ENCODE measurements at regions not wholly inside any gene's neighbourhood (a gene's known extent, or its start where the extent isn't known, plus 50 kb on each side); places are given as distances from the start of the nearest gene placed in this dataset.
"Not testable (repeated sequence)": the region's sequence is repeated elsewhere in the genome, so short reads cannot be mapped to it uniquely, and the experiment has no call there.

GRCh38 chr12:102642199-102642598 lies 161.8 kb upstream of the IGF1 start:
- no peak overlapping the region for H3K27ac ChIP-seq (ENCODE audit: low read depth, low read length)
- no peaks in the 10 kb centered on the region for H3K4me1 ChIP-seq (ENCODE audit: control insufficient read depth in 3 of 3, insufficient read depth in 3 of 3, low read length in 3 of 3)
- H3K36me3 ChIP-seq (ENCODE audit: control insufficient read depth in 3 of 3, insufficient read depth in 3 of 3, low read length in 3 of 3) = no peaks in the 10 kb centered on the region
- no peak overlapping the region for H3K9ac ChIP-seq (ENCODE audit: low read depth in 1 of 3, low read length in 3 of 3)
- H3K9me3 ChIP-seq (ENCODE audit: control insufficient read depth in 3 of 3, low read length in 3 of 3) = peaks cover 0 to 5% (median 2%) of the 10 kb centered on the region in 3 donors
- H3K27me3 ChIP-seq (ENCODE audit: control insufficient read depth in 3 of 3, insufficient read depth in 3 of 3, low read length in 3 of 3) = no peaks in the 10 kb centered on the region
- no peak overlapping the region for H3K4me3 ChIP-seq (ENCODE audit: low read length in 3 of 3)

- H3K4me1 ChIP-seq (ENCODE audit: control insufficient read depth in 3 of 3, insufficient read depth in 3 of 3, low read length in 3 of 3); H3K9ac ChIP-seq (ENCODE audit: low read depth in 1 of 3, low read length in 3 of 3); H3K4me3 ChIP-seq (ENCODE audit: low read length in 3 of 3); H3K27ac ChIP-seq (ENCODE audit: low read depth, low read length); H3K27me3 ChIP-seq (ENCODE audit: control insufficient read depth in 3 of 3, insufficient read depth in 3 of 3, low read length in 3 of 3); H3K9me3 ChIP-seq (ENCODE audit: control insufficient read depth in 3 of 3, low read length in 3 of 3); H3K36me3 ChIP-seq (ENCODE audit: control insufficient read depth in 3 of 3, insufficient read depth in 3 of 3, low read length in 3 of 3): not testable (repeated sequence)
Measured at GRCh38 chr12:102640658-102641057, 160.3 kb upstream of the IGF1 start.

- Histone ChIP-seq H3K4me1 (ENCODE audit: control insufficient read depth in 3 of 3, insufficient read depth in 3 of 3, low read length in 3 of 3) (no peaks in the 10 kb centered on the region), H3K9ac (ENCODE audit: low read depth in 1 of 3, low read length in 3 of 3) (no peak overlapping the region), H3K4me3 (ENCODE audit: low read length in 3 of 3) (no peak overlapping the region), H3K27ac (ENCODE audit: low read depth, low read length) (no peak overlapping the region), H3K36me3 (ENCODE audit: control insufficient read depth in 3 of 3, insufficient read depth in 3 of 3, low read length in 3 of 3) (no peaks in the 10 kb centered on the region), H3K27me3 (ENCODE audit: control insufficient read depth in 3 of 3, insufficient read depth in 3 of 3, low read length in 3 of 3) (no peaks in the 10 kb centered on the region), H3K9me3 (ENCODE audit: control insufficient read depth in 3 of 3, low read length in 3 of 3) (peaks cover 0 to 5% (median 2%) of the 10 kb centered on the region in 3 donors)
Measured at GRCh38 chr12:102638777-102639176, 158.4 kb upstream of the IGF1 start.

GRCh38 chr12:102633981-102634605 lies 153.7 kb upstream of the IGF1 start:
- H3K4me3 ChIP-seq (ENCODE audit: low read length in 3 of 3) = no peak overlapping the region
- no peaks in the 10 kb centered on the region for H3K9me3 ChIP-seq (ENCODE audit: control insufficient read depth in 3 of 3, low read length in 3 of 3)
- no peaks in the 10 kb centered on the region for H3K4me1 ChIP-seq (ENCODE audit: control insufficient read depth in 3 of 3, insufficient read depth in 3 of 3, low read length in 3 of 3)
- H3K9ac ChIP-seq (ENCODE audit: low read depth in 1 of 3, low read length in 3 of 3) = no peak overlapping the region
- H3K27me3 ChIP-seq (ENCODE audit: control insufficient read depth in 3 of 3, insufficient read depth in 3 of 3, low read length in 3 of 3) = no peaks in the 10 kb centered on the region
- H3K36me3 ChIP-seq (ENCODE audit: control insufficient read depth in 3 of 3, insufficient read depth in 3 of 3, low read length in 3 of 3) = no peaks in the 10 kb centered on the region
- H3K27ac ChIP-seq (ENCODE audit: low read depth, low read length) = no peak overlapping the region

GRCh38 chr12:102631274-102631673 lies 150.9 kb upstream of the IGF1 start:
- Histone ChIP-seq H3K4me1 (ENCODE audit: control insufficient read depth in 3 of 3, insufficient read depth in 3 of 3, low read length in 3 of 3) (no peaks in the 10 kb centered on the region), H3K36me3 (ENCODE audit: control insufficient read depth in 3 of 3, insufficient read depth in 3 of 3, low read length in 3 of 3) (no peaks in the 10 kb centered on the region), H3K27me3 (ENCODE audit: control insufficient read depth in 3 of 3, insufficient read depth in 3 of 3, low read length in 3 of 3) (no peaks in the 10 kb centered on the region), H3K9me3 (ENCODE audit: control insufficient read depth in 3 of 3, low read length in 3 of 3) (peaks cover 2 to 5% (median 3%) of the 10 kb centered on the region in 3 donors), H3K4me3 (ENCODE audit: low read length in 3 of 3) (no peak overlapping the region), H3K27ac (ENCODE audit: low read depth, low read length) (no peak overlapping the region), H3K9ac (ENCODE audit: low read depth in 1 of 3, low read length in 3 of 3) (no peak overlapping the region)

- peaks cover 2 to 5% (median 3%) of the 10 kb centered on the region in 3 donors for H3K9me3 ChIP-seq (ENCODE audit: control insufficient read depth in 3 of 3, low read length in 3 of 3)
- no peaks in the 10 kb centered on the region for H3K4me1 ChIP-seq (ENCODE audit: control insufficient read depth in 3 of 3, insufficient read depth in 3 of 3, low read length in 3 of 3)
- no peak overlapping the region for H3K4me3 ChIP-seq (ENCODE audit: low read length in 3 of 3)
- no peak overlapping the region for H3K27ac ChIP-seq (ENCODE audit: low read depth, low read length)
- no peaks in the 10 kb centered on the region for H3K36me3 ChIP-seq (ENCODE audit: control insufficient read depth in 3 of 3, insufficient read depth in 3 of 3, low read length in 3 of 3)
- no peak overlapping the region for H3K9ac ChIP-seq (ENCODE audit: low read depth in 1 of 3, low read length in 3 of 3)
- no peaks in the 10 kb centered on the region for H3K27me3 ChIP-seq (ENCODE audit: control insufficient read depth in 3 of 3, insufficient read depth in 3 of 3, low read length in 3 of 3)
Measured at GRCh38 chr12:102629262-102629888, 149.0 kb upstream of the IGF1 start.

GRCh38 chr12:102625819-102626218 lies 145.5 kb upstream of the IGF1 start:
- Histone ChIP-seq H3K27me3 (ENCODE audit: control insufficient read depth in 3 of 3, insufficient read depth in 3 of 3, low read length in 3 of 3) (no peaks in the 10 kb centered on the region), H3K9ac (ENCODE audit: low read depth in 1 of 3, low read length in 3 of 3) (no peak overlapping the region), H3K4me3 (ENCODE audit: low read length in 3 of 3) (no peak overlapping the region), H3K27ac (ENCODE audit: low read depth, low read length) (no peak overlapping the region), H3K36me3 (ENCODE audit: control insufficient read depth in 3 of 3, insufficient read depth in 3 of 3, low read length in 3 of 3) (no peaks in the 10 kb centered on the region), H3K9me3 (ENCODE audit: control insufficient read depth in 3 of 3, low read length in 3 of 3) (peaks cover 2 to 5% (median 3%) of the 10 kb centered on the region in 3 donors), H3K4me1 (ENCODE audit: control insufficient read depth in 3 of 3, insufficient read depth in 3 of 3, low read length in 3 of 3) (no peaks in the 10 kb centered on the region)

- Histone ChIP-seq H3K27me3 (ENCODE audit: control insufficient read depth in 3 of 3, insufficient read depth in 3 of 3, low read length in 3 of 3) (no peaks in the 10 kb centered on the region), H3K4me1 (ENCODE audit: control insufficient read depth in 3 of 3, insufficient read depth in 3 of 3, low read length in 3 of 3) (no peaks in the 10 kb centered on the region), H3K4me3 (ENCODE audit: low read length in 3 of 3) (no peak overlapping the region), H3K36me3 (ENCODE audit: control insufficient read depth in 3 of 3, insufficient read depth in 3 of 3, low read length in 3 of 3) (no peaks in the 10 kb centered on the region), H3K9ac (ENCODE audit: low read depth in 1 of 3, low read length in 3 of 3) (no peak overlapping the region), H3K9me3 (ENCODE audit: control insufficient read depth in 3 of 3, low read length in 3 of 3) (peaks cover under 1 to 2% (median 1%) of the 10 kb centered on the region in 3 donors), H3K27ac (ENCODE audit: low read depth, low read length) (no peak overlapping the region)
Measured at GRCh38 chr12:102622618-102623017, 142.3 kb upstream of the IGF1 start.

- Histone ChIP-seq H3K36me3 (ENCODE audit: control insufficient read depth in 3 of 3, insufficient read depth in 3 of 3, low read length in 3 of 3) (no peaks in the 10 kb centered on the region), H3K4me3 (ENCODE audit: low read length in 3 of 3) (no peak overlapping the region), H3K27me3 (ENCODE audit: control insufficient read depth in 3 of 3, insufficient read depth in 3 of 3, low read length in 3 of 3) (no peaks in the 10 kb centered on the region), H3K27ac (ENCODE audit: low read depth, low read length) (no peak overlapping the region), H3K4me1 (ENCODE audit: control insufficient read depth in 3 of 3, insufficient read depth in 3 of 3, low read length in 3 of 3) (no peaks in the 10 kb centered on the region), H3K9me3 (ENCODE audit: control insufficient read depth in 3 of 3, low read length in 3 of 3) (no peaks in the 10 kb centered on the region), H3K9ac (ENCODE audit: low read depth in 1 of 3, low read length in 3 of 3) (no peak overlapping the region)
Measured at GRCh38 chr12:102618197-102618877, 138.0 kb upstream of the IGF1 start.

GRCh38 chr12:102616692-102617091 lies 136.3 kb upstream of the IGF1 start:
- Histone ChIP-seq H3K27ac (ENCODE audit: low read depth, low read length) (no peak overlapping the region), H3K9ac (ENCODE audit: low read depth in 1 of 3, low read length in 3 of 3) (no peak overlapping the region), H3K36me3 (ENCODE audit: control insufficient read depth in 3 of 3, insufficient read depth in 3 of 3, low read length in 3 of 3) (no peaks in the 10 kb centered on the region), H3K9me3 (ENCODE audit: control insufficient read depth in 3 of 3, low read length in 3 of 3) (no peaks in the 10 kb centered on the region), H3K4me1 (ENCODE audit: control insufficient read depth in 3 of 3, insufficient read depth in 3 of 3, low read length in 3 of 3) (no peaks in the 10 kb centered on the region), H3K27me3 (ENCODE audit: control insufficient read depth in 3 of 3, insufficient read depth in 3 of 3, low read length in 3 of 3) (no peaks in the 10 kb centered on the region), H3K4me3 (ENCODE audit: low read length in 3 of 3) (no peak overlapping the region)

Data from skeletal muscle tissue (tissue), 3 donors.